ENCODE measurements at regions not wholly inside any gene's neighbourhood (a gene's known extent, or its start where the extent isn't known, plus 50 kb on each side); places are given as distances from the start of the nearest gene placed in this dataset.

DNA sequence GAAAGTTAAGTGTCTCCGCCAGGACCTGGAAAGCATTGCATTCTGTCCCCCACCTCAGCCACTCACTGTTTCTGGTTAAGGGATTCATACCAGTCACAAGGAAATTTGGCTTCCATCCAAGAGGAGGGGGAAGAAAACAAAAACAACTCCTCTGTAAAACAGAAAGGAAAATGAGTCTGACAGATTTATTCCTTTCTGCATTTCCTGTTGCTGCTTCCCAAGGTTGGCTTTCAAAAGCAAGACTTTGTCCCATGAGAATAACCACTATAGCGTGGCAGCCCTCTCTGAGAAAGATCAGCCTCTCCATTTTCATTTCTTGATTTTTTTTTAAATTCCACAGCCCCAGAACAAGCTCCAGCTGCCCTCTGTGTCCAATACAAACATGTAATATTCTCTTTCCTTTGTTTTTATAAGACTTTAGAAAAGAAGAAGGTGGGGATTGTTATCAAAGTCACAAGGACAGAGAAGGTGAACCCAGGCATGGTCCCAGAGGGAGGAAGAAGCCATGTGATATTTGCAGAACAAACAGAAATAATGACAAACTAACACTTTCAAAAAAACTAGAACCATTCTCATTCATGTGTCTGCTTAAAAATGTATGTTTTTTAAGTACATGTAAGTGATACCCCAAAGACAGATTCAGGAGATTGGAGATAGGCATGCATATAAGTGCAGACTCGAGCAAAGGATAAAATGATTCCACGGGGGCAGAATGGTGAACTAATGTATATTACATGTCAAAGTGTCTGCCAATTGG is 90.7 kb upstream of the DCLK2 start:
- Mint-ChIP-seq H3K9me3 (no peaks in the 10 kb centered on the region), H3K36me3 (ENCODE audit: low read depth) (no peaks in the 10 kb centered on the region), H3K27me3 (no peaks in the 10 kb centered on the region), H3K4me3 (no peak overlapping the region), H3K27ac (no peak overlapping the region), H3K4me1 (ENCODE audit: low read depth) (peaks cover 12% of the 10 kb centered on the region)
- POLR2A ChIA-PET = no interaction called here
- no peak for TF ChIP-seq CTCF (IDR thresholded peaks at IDR 0.05)
- CTCF ChIA-PET = interaction anchor here (1.6 kb wide), 1 partner anchor 255 kb away, joined by 6 read pairs; no protein-coding TSS in a partner anchor
- intact Hi-C loops (cut with micrococcal nuclease) = no loop called here
- DNase-seq (no peak), ATAC-seq (no peak)

DNA sequence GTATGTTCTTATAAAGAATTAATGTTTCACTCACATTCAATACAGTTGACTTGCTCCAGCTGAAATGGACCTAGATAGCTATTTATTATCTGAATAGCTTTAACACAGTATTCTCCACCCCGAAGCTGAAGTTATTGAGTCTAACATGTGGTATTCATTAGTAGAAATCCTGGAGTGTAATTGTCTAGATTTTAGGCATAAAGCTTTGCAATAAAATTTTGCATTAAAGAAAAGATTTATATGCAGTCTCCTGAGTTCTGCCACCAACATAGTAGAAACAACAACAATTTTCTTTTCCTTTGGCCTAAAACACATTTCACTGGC is 90.2 kb upstream of the DCLK2 start:
- POLR2A ChIA-PET = no interaction called here
- TF ChIP-seq CTCF (IDR thresholded peaks at IDR 0.05) = no peak
- Mint-ChIP-seq H3K36me3 (ENCODE audit: low read depth) (no peaks in the 10 kb centered on the region), H3K27ac (no peak overlapping the region), H3K9me3 (no peaks in the 10 kb centered on the region), H3K27me3 (no peaks in the 10 kb centered on the region), H3K4me1 (ENCODE audit: low read depth) (peaks cover 12% of the 10 kb centered on the region), H3K4me3 (no peak overlapping the region)
- intact Hi-C loops (cut with micrococcal nuclease) = no loop called here
- DNase-seq = no peak
- no peak for ATAC-seq
- CTCF ChIA-PET = interaction anchor here (1.2 to 1.6 kb wide), 3 partner anchors 9 to 255 kb away, joined by 3 to 6 read pairs (median 3); no protein-coding TSS in a partner anchor

- Mint-ChIP-seq H3K4me1 (ENCODE audit: low read depth) (no peaks in the 10 kb centered on the region), H3K27me3 (no peaks in the 10 kb centered on the region), H3K27ac (no peak overlapping the region), H3K4me3 (no peak overlapping the region), H3K9me3 (no peaks in the 10 kb centered on the region), H3K36me3 (ENCODE audit: low read depth) (no peaks in the 10 kb centered on the region)
- CTCF ChIA-PET = interaction anchor here (2.1 kb wide), 1 partner anchor 11 kb away, joined by 9 read pairs; no protein-coding TSS in a partner anchor
- ATAC-seq (peak; percentile 17), DNase-seq (peak; percentile 6)
- intact Hi-C loops (cut with micrococcal nuclease) = no loop called here
- TF ChIP-seq CTCF (IDR thresholded peaks at IDR 0.05) = no peak
- POLR2A ChIA-PET = no interaction called here
Measured at GRCh38 chr4:149993030-149993429, 85.2 kb upstream of the DCLK2 start.

- no peak for ATAC-seq
- Mint-ChIP-seq H3K27ac (no peak overlapping the region), H3K9me3 (no peaks in the 10 kb centered on the region), H3K4me3 (no peak overlapping the region), H3K4me1 (ENCODE audit: low read depth) (no peaks in the 10 kb centered on the region), H3K36me3 (ENCODE audit: low read depth) (no peaks in the 10 kb centered on the region), H3K27me3 (no peaks in the 10 kb centered on the region)
- CTCF ChIA-PET = no interaction called here
- intact Hi-C loops (cut with micrococcal nuclease) = no loop called here
- no peak for DNase-seq
- TF ChIP-seq CTCF (IDR thresholded peaks at IDR 0.05) = no peak
- POLR2A ChIA-PET = no interaction called here
Measured at GRCh38 chr4:149995134-149995756, 83.0 kb upstream of the DCLK2 start.

DNA sequence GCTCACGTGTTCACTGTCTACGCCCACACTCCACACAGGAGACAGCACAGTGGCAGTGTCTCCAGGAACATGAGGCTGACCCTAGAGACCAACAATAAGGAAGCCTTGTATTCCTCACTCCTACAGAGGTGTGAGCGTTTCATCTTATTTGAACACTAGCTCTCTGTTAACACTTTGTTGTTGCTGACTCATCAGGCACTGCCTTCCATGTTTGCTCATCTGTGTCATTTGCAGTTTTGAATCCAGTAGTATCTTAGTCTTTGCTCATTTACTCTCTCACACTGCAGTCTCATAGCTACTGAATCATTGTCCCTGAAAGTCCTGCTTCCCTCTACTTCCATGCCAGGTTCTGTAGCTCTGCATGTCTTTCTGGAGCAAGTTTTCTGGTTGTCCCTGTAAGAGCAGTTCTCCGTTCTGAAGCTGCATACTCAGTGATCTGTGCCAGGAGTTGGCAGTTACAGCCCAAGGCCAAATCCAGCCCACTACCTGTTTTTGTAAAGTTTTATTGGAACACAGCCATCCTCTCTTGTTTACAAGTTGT is 80.3 kb upstream of the DCLK2 start:
- H3K4me1 Mint-ChIP-seq (ENCODE audit: low read depth) = no peaks in the 10 kb centered on the region
- ChIA-PET POLR2A (no interaction called here), CTCF (interaction anchor here (1.1 to 1.5 kb wide), 2 partner anchors 9 to 211 kb away, joined by 3 to 4 read pairs; no protein-coding TSS in a partner anchor)
- no peaks in the 10 kb centered on the region for H3K9me3 Mint-ChIP-seq
- peaks cover 2% of the 10 kb centered on the region for H3K27me3 Mint-ChIP-seq
- intact Hi-C loops (cut with micrococcal nuclease) = no loop called here
- H3K4me3 Mint-ChIP-seq = no peak overlapping the region
- no peak for TF ChIP-seq CTCF (IDR thresholded peaks at IDR 0.05)
- peak; percentile 39 for ATAC-seq
- no peak overlapping the region for H3K27ac Mint-ChIP-seq
- no peaks in the 10 kb centered on the region for H3K36me3 Mint-ChIP-seq (ENCODE audit: low read depth)
- DNase-seq = no peak

Data from activated CD8-positive, alpha-beta T cell treated with anti-CD3 and anti-CD28 coated beads for 36 hours (primary cell).